ENCODE measurements at regions not wholly inside any gene's neighbourhood (a gene's known extent, or its start where the extent isn't known, plus 50 kb on each side); places are given as distances from the start of the nearest gene placed in this dataset.

DNA sequence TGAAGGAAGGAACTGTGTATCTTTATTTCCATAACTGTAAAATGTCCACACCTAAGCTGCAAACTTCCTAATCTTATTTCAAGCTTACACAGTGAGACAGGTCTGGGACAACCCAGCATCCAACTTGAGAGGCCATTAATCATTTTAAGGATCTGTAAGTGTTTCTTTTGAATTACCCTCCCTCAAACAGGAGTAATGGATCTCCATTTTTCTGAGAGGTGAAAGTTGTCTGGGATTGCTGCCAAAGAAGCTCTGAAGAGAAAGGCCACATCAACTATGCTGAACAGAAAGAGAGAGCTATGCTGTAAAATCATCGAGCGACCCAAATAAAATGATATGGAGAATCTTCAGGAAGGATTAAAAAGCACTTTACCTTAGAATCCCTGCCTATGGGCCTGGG lies 131.7 kb upstream of the CPNE8 start:
- TF ChIP-seq POLR2AphosphoS5 (IDR thresholded peaks at IDR 0.05; ENCODE audit: low read depth, low read length) (no peak), TAF1 (IDR thresholded peaks at IDR 0.05; ENCODE audit: low read depth, low read length) (no peak), POLR2A (IDR thresholded peaks at IDR 0.05; ENCODE audit: low read depth, low read length) (no peak), SPI1 (IDR thresholded peaks at IDR 0.05; ENCODE audit: low read depth, low read length) (no peak), POU2F2 (IDR thresholded peaks at IDR 0.05; ENCODE audit: low read depth, low read length) (no peak), PAX5 (IDR thresholded peaks at IDR 0.05; ENCODE audit: insufficient read depth, low read length, severe bottlenecking) (no peak)
- FAIRE-seq (no peak), DNase-seq (ENCODE audit: insufficient read length, low spot score) (no peak)

DNA sequence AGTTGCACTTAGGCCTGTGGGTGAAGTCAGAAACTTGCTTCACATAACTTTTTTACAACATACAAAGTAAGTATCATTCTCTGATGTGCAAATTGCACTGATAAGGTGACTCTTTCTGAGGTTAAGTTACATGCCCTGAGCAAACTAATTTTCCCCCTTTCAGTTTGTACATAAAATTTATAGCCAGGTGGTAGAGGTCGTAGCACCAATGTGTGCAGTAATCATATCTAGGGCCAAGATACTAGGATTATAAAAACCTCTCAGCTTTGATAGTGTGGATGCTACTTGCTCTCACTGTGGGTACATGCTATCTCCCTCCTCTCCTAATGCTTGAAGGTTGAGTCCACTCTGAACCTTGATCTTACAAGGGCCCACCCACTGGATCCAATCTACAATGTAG lies 130.7 kb upstream of the CPNE8 start:
- FAIRE-seq: no peak
- TF ChIP-seq POLR2A (IDR thresholded peaks at IDR 0.05; ENCODE audit: low read depth, low read length): no peak
- no peak for TF ChIP-seq POU2F2 (IDR thresholded peaks at IDR 0.05; ENCODE audit: low read depth, low read length)
- TF ChIP-seq SPI1 (IDR thresholded peaks at IDR 0.05; ENCODE audit: low read depth, low read length): no peak
- no peak for TF ChIP-seq TAF1 (IDR thresholded peaks at IDR 0.05; ENCODE audit: low read depth, low read length)
- no peak for TF ChIP-seq POLR2AphosphoS5 (IDR thresholded peaks at IDR 0.05; ENCODE audit: low read depth, low read length)
- TF ChIP-seq PAX5 (IDR thresholded peaks at IDR 0.05; ENCODE audit: insufficient read depth, low read length, severe bottlenecking): no peak
- DNase-seq (ENCODE audit: insufficient read length, low spot score): no peak

DNA sequence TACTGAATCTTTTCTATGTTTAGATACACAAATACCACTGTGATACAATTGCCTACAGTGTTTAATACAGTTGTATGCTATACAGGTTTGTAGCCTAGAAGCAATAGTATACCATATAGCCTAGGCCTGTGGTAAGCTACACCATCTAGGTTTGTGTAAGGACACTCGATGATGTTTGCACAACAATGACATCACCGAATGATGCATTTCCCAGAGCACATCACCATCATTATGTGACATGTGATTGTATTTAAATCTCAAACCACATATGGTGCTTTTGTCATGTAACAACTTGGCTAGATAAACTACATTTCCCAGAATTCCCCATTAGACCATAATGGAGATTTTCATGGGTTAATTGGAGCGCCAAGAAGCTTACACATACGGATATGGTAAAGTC lies 128.4 kb upstream of the CPNE8 start:
- DNase-seq (ENCODE audit: insufficient read length, low spot score) (no peak), FAIRE-seq (no peak)
- TF ChIP-seq TAF1 (IDR thresholded peaks at IDR 0.05; ENCODE audit: low read depth, low read length): no peak
- TF ChIP-seq POLR2A (IDR thresholded peaks at IDR 0.05; ENCODE audit: low read depth, low read length): no peak
- no peak for TF ChIP-seq SPI1 (IDR thresholded peaks at IDR 0.05; ENCODE audit: low read depth, low read length)
- no peak for TF ChIP-seq PAX5 (IDR thresholded peaks at IDR 0.05; ENCODE audit: insufficient read depth, low read length, severe bottlenecking)
- no peak for TF ChIP-seq POU2F2 (IDR thresholded peaks at IDR 0.05; ENCODE audit: low read depth, low read length)
- no peak for TF ChIP-seq POLR2AphosphoS5 (IDR thresholded peaks at IDR 0.05; ENCODE audit: low read depth, low read length)

DNA sequence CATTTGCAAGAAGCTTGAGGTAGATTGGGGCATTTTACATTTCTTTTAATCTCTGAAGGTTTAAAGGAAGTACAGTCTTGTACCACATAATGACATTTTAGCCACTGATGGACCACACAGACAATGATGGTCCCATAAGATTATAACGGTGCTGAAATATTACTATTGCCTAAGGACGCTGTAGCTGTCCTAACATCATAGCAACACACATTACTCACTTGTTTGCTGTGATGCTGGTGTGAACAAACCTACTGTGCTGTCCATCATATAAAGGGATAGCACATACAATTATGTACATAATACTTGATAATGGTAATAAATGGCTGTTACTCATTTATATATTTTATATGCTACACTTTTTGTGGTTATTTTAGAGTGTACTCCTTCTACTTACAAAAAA lies 127.1 kb upstream of the CPNE8 start:
- no peak for DNase-seq (ENCODE audit: insufficient read length, low spot score)
- FAIRE-seq: no peak
- TF ChIP-seq POLR2A (IDR thresholded peaks at IDR 0.05; ENCODE audit: low read depth, low read length): no peak
- no peak for TF ChIP-seq SPI1 (IDR thresholded peaks at IDR 0.05; ENCODE audit: low read depth, low read length)
- TF ChIP-seq POLR2AphosphoS5 (IDR thresholded peaks at IDR 0.05; ENCODE audit: low read depth, low read length): no peak
- no peak for TF ChIP-seq TAF1 (IDR thresholded peaks at IDR 0.05; ENCODE audit: low read depth, low read length)
- no peak for TF ChIP-seq PAX5 (IDR thresholded peaks at IDR 0.05; ENCODE audit: insufficient read depth, low read length, severe bottlenecking)
- no peak for TF ChIP-seq POU2F2 (IDR thresholded peaks at IDR 0.05; ENCODE audit: low read depth, low read length)

DNA sequence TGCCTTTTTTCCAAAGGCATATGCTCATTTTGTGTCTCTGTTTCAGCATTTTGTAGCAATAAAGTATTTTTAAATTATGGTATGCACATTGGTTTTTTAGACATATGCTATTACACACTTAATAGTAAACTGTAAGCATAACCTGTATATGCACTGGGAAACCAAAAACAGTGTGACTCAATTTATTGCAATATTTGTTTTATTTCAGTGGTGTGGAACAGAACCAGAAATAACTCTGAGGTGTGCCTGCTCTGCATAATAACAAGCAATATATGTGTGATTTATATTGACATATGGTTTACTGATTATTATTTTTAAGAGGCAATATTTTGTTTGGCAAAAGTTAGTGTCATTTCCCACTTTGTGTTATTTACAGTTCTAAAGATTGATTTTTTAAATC lies 126.6 kb upstream of the CPNE8 start:
- DNase-seq (ENCODE audit: insufficient read length, low spot score) (no peak), FAIRE-seq (no peak)
- no peak for TF ChIP-seq POLR2A (IDR thresholded peaks at IDR 0.05; ENCODE audit: low read depth, low read length)
- TF ChIP-seq SPI1 (IDR thresholded peaks at IDR 0.05; ENCODE audit: low read depth, low read length): no peak
- no peak for TF ChIP-seq POU2F2 (IDR thresholded peaks at IDR 0.05; ENCODE audit: low read depth, low read length)
- no peak for TF ChIP-seq POLR2AphosphoS5 (IDR thresholded peaks at IDR 0.05; ENCODE audit: low read depth, low read length)
- no peak for TF ChIP-seq TAF1 (IDR thresholded peaks at IDR 0.05; ENCODE audit: low read depth, low read length)
- TF ChIP-seq PAX5 (IDR thresholded peaks at IDR 0.05; ENCODE audit: insufficient read depth, low read length, severe bottlenecking): no peak

DNA sequence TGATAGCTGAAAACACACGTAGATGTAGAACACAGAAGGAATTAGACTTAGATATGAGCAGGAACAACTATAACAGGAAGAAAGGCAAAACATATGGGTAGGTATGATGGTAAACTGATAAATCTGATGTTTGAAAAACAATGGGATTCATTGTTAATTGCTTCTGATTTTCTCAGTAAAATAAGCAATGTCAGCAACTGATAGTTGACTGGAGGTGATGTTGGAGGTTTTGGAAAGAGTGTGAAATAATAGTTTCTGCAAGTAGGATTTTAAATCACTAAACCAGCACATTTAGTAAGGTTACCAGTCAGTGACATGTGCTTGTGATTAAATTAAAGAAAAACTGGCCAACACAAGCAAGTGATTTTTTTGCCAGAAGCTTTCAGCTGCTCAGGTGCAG lies 123.0 kb upstream of the CPNE8 start:
- TF ChIP-seq POU2F2 (IDR thresholded peaks at IDR 0.05; ENCODE audit: low read depth, low read length) (no peak), SPI1 (IDR thresholded peaks at IDR 0.05; ENCODE audit: low read depth, low read length) (no peak), PAX5 (IDR thresholded peaks at IDR 0.05; ENCODE audit: insufficient read depth, low read length, severe bottlenecking) (no peak), POLR2AphosphoS5 (IDR thresholded peaks at IDR 0.05; ENCODE audit: low read depth, low read length) (no peak), TAF1 (IDR thresholded peaks at IDR 0.05; ENCODE audit: low read depth, low read length) (no peak), POLR2A (IDR thresholded peaks at IDR 0.05; ENCODE audit: low read depth, low read length) (no peak)
- FAIRE-seq (no peak), DNase-seq (ENCODE audit: insufficient read length, low spot score) (no peak)

DNA sequence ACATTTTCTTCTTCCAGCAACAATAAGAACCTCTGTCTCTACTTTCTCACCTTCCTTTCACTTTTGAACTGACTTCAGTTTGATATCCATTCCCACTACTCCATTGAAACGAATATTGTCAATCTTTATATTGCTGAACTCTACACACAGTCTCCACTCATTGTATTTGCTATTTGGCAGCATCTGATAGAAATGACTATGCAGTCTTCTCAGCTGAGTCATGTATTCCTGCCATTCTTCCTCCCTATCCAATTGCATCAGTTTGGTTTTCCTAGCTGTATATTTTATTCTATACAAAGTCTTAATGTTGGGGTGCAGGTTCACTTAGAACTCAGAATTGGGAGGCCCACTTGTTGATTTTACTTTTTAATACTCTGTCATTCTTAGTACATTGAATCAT lies 107.5 kb upstream of the CPNE8 start:
- DNase-seq (ENCODE audit: insufficient read length, low spot score) (no peak), FAIRE-seq (no peak)
- no peak for TF ChIP-seq TAF1 (IDR thresholded peaks at IDR 0.05; ENCODE audit: low read depth, low read length)
- TF ChIP-seq SPI1 (IDR thresholded peaks at IDR 0.05; ENCODE audit: low read depth, low read length): no peak
- TF ChIP-seq POLR2A (IDR thresholded peaks at IDR 0.05; ENCODE audit: low read depth, low read length): no peak
- TF ChIP-seq POLR2AphosphoS5 (IDR thresholded peaks at IDR 0.05; ENCODE audit: low read depth, low read length): no peak
- no peak for TF ChIP-seq POU2F2 (IDR thresholded peaks at IDR 0.05; ENCODE audit: low read depth, low read length)

DNA sequence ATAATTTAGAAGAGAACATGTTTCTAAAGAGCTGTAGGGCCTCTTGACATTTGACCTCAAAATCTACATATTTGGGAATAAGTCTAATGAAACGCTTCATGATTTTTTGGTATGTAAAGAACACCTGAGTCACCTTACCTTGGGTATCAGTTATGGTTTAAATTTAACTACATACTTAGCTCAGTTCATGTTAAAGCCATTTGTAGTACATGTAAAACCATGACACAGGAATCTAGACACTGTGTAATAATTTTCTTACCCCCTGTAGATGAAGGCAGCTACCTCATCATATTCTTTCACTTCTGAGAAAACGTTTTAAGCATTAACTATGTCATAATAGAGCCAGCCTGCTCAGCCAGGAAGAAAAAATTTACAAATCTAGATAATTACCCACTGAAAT lies 105.8 kb upstream of the CPNE8 start:
- FAIRE-seq: no peak
- no peak for TF ChIP-seq PAX5 (IDR thresholded peaks at IDR 0.05; ENCODE audit: insufficient read depth, low read length, severe bottlenecking)
- TF ChIP-seq POU2F2 (IDR thresholded peaks at IDR 0.05; ENCODE audit: low read depth, low read length): no peak
- TF ChIP-seq POLR2A (IDR thresholded peaks at IDR 0.05; ENCODE audit: low read depth, low read length): no peak
- no peak for TF ChIP-seq POLR2AphosphoS5 (IDR thresholded peaks at IDR 0.05; ENCODE audit: low read depth, low read length)
- TF ChIP-seq SPI1 (IDR thresholded peaks at IDR 0.05; ENCODE audit: low read depth, low read length): no peak
- no peak for TF ChIP-seq TAF1 (IDR thresholded peaks at IDR 0.05; ENCODE audit: low read depth, low read length)

DNA sequence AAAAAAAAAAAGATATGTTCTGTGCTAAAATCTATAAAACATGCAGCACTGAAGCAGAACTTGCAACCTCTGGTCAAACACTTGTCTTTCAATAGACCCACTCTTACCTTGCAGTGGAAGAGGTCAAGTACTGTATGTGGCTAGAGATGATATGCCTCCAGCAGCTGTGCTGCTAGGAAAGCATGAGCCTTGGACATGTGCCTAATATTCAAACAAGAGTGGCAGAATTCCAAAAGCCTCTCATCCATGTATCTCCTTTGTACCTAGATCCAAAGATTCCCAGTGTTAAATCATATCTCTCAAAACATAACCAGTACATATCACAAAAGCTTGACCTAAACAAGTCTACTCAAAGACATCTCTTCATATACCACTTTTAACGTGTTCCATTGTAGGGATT lies 105.0 kb upstream of the CPNE8 start:
- TF ChIP-seq TAF1 (IDR thresholded peaks at IDR 0.05; ENCODE audit: low read depth, low read length) (no peak), POU2F2 (IDR thresholded peaks at IDR 0.05; ENCODE audit: low read depth, low read length) (no peak), SPI1 (IDR thresholded peaks at IDR 0.05; ENCODE audit: low read depth, low read length) (no peak), POLR2A (IDR thresholded peaks at IDR 0.05; ENCODE audit: low read depth, low read length) (no peak), POLR2AphosphoS5 (IDR thresholded peaks at IDR 0.05; ENCODE audit: low read depth, low read length) (no peak), PAX5 (IDR thresholded peaks at IDR 0.05; ENCODE audit: insufficient read depth, low read length, severe bottlenecking) (no peak)
- FAIRE-seq (no peak), DNase-seq (ENCODE audit: insufficient read length, low spot score) (no peak)

More for the DNA sequence above, 105.8 kb upstream of the CPNE8 start:
- no peak for DNase-seq (ENCODE audit: insufficient read length, low spot score)

DNA sequence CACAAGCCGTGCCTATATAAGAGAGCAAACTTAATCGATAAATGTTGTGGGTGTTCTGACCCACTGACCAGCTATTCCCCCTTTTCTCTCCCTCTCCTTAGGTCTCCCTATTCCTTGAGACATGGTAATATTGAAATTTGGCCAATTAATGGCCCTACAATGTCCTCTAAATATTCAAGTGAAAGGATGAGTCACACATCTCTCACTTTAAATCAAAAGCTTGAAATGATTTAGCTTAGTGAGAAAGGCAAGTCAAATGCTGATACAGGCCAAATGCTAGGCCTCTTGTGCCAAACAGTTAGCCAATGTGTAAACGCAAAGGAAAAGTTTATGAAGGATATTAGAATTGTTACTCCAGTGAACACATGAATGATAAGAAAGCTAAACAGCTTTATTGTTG lies 102.2 kb upstream of the CPNE8 start:
- FAIRE-seq (no peak), DNase-seq (ENCODE audit: insufficient read length, low spot score) (no peak)
- TF ChIP-seq TAF1 (IDR thresholded peaks at IDR 0.05; ENCODE audit: low read depth, low read length) (no peak), SPI1 (IDR thresholded peaks at IDR 0.05; ENCODE audit: low read depth, low read length) (no peak), POLR2A (IDR thresholded peaks at IDR 0.05; ENCODE audit: low read depth, low read length) (no peak), PAX5 (IDR thresholded peaks at IDR 0.05; ENCODE audit: insufficient read depth, low read length, severe bottlenecking) (no peak), POU2F2 (IDR thresholded peaks at IDR 0.05; ENCODE audit: low read depth, low read length) (no peak), POLR2AphosphoS5 (IDR thresholded peaks at IDR 0.05; ENCODE audit: low read depth, low read length) (no peak)
